ENCODE measurements at regions not wholly inside any gene's neighbourhood (a gene's known extent, or its start where the extent isn't known, plus 50 kb on each side); places are given as distances from the start of the nearest gene placed in this dataset.

DNA sequence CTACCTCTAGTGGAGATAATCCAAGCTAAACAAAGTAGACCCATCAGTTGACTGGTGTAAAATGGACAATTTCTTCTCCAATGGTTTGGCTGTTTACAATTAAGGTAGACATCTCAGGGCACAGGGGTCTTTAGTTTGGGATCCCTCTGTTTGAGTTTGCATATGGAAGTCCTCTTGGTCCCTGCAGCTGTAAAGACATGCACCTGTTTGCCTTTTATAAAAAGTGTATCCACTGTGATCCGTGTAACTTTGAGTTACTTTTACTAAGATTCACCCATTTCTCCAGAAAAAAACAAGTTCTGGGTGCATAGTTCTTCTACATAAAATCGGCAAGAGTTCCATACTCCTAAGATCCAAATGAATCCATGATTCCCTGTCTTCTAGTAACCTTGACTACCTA, 374.7 kb upstream of the ADAMTS16 start:
- DNase-seq = no peak

GRCh38 chr5:4766101-4766500, 374.0 kb upstream of the ADAMTS16 start:
- no peak for DNase-seq

DNA sequence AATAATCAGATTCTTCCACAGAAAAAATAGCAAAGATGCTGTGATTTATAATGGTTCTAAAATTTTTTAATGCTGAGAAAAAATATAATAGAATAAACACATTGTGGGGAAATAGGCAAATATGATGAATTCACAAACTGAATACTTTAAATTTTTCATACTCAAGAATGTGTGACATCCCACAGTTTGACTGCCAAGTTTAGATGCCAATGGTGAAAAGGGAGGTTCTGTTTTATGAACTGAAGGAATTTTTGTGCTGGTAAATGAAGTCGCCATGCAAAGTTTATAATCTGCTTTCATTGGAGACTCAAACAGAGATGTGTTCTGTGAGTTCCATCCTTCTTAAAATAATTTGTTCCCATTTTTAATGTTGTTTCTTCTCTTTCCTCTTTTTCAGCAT, 367.5 kb upstream of the ADAMTS16 start:
- DNase-seq = no peak

DNA sequence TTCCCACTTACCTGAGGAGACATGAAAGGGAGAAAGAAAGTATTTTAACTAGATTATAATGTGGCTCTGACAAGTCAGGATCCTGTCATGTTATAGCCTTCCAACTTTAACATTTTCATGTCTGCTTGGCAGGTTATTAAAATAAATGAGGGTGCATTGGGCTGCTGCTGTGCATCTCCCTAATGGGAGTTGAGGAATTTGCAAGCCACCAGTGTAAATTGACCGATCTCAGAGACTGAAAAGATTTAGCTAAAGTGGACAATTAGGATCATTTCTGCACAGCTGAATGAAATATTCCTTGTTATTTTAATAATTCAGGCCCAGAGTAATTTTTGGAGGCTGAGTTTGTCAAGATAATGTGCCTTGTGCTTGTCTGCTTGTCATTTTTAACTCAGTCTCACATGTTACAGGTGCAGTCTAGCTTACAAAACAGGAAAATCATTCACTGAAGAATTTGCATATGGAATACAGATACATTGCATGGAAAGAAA, 366.3 kb upstream of the ADAMTS16 start:
- DNase-seq = no peak

DNA sequence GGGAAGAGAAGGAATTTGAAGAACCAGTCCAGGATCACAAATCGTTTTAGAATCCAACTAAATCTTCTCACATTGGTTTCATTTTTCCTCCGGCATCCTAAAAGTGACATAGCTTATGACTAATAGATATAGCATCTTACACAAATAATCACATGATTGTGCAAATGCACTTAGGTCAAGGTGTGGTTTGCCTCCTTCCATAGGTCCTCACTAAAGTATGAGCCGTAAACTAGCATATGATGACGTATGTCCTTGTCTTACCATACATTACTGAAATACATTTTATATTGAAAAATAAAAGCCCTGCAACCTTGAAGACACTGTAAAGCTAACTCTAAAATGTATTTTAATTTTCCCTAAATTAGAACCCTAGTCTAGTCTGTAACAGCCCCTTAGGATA, 362.7 kb upstream of the ADAMTS16 start:
- DNase-seq = no peak

DNA sequence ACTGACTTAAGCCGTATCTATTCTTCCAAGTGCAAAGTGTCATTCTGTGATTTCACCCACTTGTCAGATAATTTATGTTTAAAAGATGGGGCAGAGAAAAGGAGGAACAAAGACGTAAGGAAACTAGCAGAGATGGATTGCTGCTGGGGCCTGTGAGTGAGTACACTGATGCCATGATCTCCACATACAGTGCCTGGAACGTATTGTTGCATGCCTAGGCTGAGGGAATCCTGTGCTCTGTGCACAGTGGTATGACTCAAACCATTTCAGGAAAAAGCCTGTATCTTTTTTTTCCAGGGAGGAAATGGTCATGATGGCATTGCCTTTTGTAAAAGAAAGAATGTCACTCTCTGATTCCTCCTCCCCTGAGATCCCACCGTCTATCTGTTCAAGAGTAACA, 359.5 kb upstream of the ADAMTS16 start:
- DNase-seq = no peak

GRCh38 chr5:4781299-4781698, 358.8 kb upstream of the ADAMTS16 start:
- DNase-seq = no peak

- DNase-seq = no peak
Measured at GRCh38 chr5:4785971-4786370, 354.2 kb upstream of the ADAMTS16 start.

DNA sequence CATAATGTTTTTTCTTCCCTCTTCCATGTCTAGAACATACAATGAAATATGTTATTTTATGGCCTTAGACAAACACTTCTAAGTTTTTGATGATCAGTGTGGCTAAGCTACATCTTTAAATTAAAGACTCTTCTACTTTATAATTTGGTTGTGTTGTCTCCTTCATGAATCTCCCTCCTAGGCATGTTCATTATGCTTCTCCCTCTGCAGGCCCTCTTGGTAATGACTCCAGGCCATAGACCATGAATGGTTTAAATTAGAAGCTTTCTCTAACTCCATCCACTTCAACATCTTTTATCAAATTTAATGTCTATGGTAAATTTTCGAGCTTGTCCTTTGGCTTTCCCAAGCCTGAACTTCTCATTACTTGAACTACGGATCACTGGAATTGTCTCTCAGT, 342.7 kb upstream of the ADAMTS16 start:
- DNase-seq = no peak

- DNase-seq = no peak
Measured at GRCh38 chr5:4802044-4802443, 338.1 kb upstream of the ADAMTS16 start.

DNA sequence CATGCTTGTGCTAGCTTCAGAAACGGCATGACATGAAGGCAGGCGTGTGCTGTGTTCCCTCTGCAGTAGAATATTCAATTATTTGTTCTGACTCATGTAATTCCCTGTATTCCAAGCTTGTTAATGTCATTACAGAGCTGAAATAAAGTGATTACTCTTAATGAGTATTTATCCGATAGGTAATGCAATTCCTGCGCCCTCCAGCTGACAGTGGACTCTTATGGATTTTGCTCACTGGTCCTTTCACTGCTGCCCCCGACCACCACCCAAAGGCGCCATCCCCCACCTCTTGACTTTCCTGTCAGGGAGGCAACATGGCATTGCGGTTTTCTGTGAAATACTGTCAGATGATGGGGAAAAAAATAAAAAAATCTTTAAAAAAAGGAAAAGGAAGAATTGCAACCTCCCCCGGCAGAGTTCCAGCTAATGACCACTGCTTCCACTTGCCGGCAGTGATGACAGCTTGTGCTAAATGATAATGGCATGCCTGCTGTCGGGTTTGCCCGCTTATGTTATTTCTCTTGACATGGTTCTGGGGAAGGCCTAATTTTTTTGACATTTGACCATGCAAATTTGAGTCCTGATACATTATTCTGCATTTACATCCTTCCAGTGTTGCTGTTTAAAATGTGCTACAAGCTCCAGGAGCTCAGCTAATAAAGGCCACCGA, 335.3 kb upstream of the ADAMTS16 start:
- no peak for DNase-seq

DNA sequence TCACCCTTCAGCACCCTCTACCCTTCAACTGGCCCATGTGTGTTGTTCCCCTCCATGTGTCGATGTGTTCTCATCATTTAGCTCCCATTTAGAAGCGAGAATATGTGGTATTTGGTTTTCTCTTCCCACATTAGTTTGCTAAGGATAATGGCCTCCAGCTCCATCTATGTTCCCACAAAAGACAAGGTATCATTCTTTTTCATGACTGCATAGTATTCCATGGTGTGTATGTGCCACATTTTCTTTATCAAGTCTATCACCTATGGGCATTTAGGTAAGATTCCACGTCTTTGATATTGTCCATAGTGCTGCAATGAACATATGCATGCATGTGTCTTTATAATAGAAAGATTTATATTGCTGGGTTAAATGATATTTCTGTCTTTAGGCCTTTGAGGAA, 325.1 kb upstream of the ADAMTS16 start:
- no peak for DNase-seq

GRCh38 chr5:4817767-4818166, 322.4 kb upstream of the ADAMTS16 start:
- no peak for DNase-seq

- no peak for DNase-seq
Measured at GRCh38 chr5:4831325-4831724, 308.8 kb upstream of the ADAMTS16 start.

DNA sequence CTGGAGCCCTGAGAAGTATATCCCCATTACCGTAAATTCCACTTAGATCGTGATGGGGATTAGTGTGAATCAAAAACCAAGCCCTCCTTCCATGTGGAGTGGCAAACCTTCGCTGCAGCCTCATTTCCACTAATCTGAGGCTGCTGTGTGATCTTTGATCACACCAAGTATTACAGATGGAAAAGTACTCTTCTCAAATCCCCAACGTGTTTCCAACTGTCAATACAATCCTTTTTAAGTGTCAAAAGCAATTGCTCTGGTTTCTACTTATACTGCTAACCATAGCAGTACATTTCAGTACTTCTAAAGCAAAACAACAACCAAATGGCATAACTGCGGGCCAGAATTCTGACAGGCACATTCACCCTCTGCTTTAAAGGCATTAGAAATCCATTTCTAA, 307.7 kb upstream of the ADAMTS16 start:
- DNase-seq = no peak

DNA sequence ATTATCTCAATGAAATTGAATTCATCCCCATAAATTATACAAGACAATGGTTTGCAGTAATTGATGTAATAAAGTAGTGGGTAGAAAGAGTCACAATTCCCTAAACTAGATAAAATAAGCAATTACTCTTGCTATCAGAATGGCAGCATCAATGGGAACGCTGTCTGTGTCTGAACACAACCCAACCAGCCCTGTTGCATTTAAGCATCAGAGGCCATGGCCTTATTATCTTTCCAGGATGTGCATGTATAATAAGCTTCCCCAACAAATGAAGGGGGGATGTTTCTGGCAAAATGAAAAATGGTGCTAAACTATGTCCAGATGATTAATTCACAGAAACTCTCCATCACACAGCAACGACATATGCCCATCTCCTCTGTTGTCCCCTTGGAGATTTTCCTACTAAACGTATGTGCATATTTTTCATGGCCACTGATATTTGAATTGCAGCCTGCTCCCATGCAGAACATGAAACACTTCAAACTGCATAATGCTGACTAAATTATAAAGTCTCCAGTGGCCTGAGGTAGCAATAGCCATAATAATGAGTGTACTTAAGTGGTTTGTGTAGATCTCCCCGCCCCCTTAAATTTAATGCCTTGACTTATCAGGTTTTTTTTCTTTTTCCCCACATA, 306.9 kb upstream of the ADAMTS16 start:
- DNase-seq = no peak

DNA sequence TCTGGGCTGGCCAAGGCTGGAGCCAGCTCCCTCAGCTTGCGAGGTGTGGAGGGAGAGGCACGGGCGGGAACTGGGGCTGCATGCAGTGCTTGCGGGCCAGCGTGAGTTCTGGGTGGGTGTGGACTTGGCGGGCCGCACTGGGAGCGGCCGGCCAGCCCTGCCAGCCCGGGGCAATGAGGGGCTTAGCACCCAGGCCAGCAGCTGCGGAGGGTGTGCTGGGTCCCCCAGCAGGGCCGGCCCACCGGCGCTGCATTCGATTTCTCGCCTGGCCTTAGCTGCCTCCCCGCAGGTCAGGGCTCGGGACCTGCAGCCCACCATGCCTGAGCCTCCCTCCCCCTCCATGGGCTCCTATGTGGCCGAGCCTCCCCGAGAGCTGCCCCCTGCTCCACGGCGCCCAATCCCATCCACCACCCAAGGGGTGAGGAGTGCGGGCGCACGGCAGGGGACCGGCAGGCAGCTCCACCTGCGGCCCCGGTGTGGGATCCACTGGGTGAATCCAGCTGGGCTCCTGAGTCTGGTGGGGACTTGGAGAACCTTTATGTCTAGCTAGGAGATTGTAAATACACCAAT, 302.6 kb upstream of the ADAMTS16 start:
- DNase-seq = no peak

- DNase-seq = no peak
Measured at GRCh38 chr5:4845221-4845620, 294.9 kb upstream of the ADAMTS16 start.

DNA sequence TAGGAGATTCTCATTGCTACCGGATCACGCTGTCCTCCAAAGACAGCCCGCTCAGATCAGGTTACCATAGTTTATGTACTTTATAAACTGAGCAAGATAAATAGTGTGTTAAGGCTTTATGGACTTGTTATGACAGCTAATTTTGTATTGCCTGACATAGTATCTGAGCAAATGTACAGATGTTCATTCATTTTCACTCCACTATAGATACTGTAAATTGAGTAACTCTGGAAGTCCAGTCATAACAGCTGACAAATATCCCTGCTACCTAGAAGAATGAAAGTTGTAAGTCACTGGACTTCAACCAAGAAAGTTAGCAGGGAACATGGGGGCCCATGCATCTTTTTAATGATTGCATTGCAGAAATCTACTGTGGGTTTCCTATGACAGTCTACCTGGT, 292.4 kb upstream of the ADAMTS16 start:
- no peak for DNase-seq

GRCh38 chr5:4855036-4855435, 285.1 kb upstream of the ADAMTS16 start:
- no peak for DNase-seq

DNA sequence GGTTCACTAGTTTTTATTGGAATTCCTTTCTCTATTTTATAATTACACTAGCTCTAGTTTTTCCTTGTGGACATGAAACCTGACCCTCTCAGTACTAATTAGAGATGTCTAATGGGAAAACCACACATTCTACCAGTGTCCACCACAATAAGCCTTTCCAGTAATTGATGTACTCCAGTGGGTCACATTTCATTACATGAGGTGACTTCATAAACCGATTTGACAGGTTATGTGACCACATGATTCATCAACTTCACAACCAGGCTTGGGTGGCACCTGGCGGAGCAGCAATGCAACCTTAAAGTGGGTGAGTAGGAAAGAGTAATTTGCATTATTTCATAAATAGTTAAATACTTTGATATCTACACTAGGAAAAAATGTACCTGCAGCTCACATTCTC, 284.2 kb upstream of the ADAMTS16 start:
- DNase-seq = no peak

DNA sequence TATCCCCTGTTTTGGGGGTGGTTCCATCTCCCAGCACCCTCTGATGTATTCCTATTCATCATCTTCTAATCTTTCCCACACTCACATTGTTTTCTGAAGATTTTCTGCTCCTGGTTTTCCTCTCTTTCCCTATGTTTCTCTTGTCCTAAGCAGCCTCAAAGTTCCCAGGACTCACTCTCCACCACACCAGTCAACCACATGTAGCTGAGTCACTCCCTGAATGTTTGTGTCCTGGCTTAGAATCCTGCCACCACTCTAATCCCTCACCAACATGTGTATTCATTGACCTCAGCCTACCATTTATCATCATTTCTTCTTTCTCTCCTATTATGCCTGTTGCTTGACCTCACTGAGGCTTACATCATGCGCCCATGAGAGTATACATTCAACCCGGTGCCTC, 282.4 kb upstream of the ADAMTS16 start:
- DNase-seq = no peak

DNA sequence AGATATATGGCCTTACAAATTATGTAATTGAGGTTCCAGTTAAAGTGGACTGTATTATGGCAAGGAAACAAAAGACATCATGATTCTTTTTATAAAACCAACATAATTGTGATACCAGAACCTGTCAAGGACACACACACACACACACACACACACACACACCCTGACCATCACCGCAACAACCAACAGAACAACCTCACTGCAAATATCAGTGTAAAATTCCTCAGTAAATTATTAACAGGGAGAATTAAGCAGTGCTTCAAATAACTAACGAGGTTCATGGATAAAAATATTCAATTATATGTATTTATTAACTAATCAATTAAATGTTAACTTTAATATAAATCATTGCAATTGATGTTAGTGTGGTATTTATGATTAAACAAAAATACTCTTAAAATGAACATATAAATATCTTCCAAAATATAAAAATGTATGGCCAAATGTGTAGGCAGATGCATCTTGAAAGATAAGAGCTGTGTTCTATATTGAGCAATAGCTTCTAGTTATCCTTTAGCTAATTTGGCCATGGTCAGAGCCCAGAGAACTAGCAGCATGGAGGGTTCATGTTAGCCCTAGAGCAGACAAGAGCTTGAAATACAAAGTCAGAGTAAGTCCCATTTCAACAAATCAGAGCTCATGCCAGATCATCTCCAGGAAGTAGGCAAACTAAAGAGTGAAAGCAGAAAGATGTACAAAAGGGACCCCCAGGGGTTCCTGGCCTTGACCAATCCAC, 280.5 kb upstream of the ADAMTS16 start:
- no peak for DNase-seq

- DNase-seq = no peak
Measured at GRCh38 chr5:4860631-4861030, 279.5 kb upstream of the ADAMTS16 start.
